ENCODE measurements at regions not wholly inside any gene's neighbourhood (a gene's known extent, or its start where the extent isn't known, plus 50 kb on each side); places are given as distances from the start of the nearest gene placed in this dataset.

GRCh38 chr13:54187461-54187860, 1158.8 kb downstream of the OLFM4 start:
- DNase-seq (ENCODE audit: low spot score): no peak
- Histone ChIP-seq H3K27ac (no peak overlapping the region), H3K4me1 (no peaks in the 10 kb centered on the region), H3K9me3 (no peaks in the 10 kb centered on the region), H3K36me3 (no peaks in the 10 kb centered on the region), H3K27me3 (no peaks in the 10 kb centered on the region), H3K4me3 (no peak overlapping the region)
- TF ChIP-seq, protein P1, sequence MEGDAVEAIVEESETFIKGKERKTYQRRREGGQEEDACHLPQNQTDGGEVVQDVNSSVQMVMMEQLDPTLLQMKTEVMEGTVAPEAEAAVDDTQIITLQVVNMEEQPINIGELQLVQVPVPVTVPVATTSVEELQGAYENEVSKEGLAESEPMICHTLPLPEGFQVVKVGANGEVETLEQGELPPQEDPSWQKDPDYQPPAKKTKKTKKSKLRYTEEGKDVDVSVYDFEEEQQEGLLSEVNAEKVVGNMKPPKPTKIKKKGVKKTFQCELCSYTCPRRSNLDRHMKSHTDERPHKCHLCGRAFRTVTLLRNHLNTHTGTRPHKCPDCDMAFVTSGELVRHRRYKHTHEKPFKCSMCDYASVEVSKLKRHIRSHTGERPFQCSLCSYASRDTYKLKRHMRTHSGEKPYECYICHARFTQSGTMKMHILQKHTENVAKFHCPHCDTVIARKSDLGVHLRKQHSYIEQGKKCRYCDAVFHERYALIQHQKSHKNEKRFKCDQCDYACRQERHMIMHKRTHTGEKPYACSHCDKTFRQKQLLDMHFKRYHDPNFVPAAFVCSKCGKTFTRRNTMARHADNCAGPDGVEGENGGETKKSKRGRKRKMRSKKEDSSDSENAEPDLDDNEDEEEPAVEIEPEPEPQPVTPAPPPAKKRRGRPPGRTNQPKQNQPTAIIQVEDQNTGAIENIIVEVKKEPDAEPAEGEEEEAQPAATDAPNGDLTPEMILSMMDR (IDR thresholded peaks at IDR 0.05): no peak

- no peak overlapping the region for H3K27ac ChIP-seq
- H3K36me3 ChIP-seq: no peaks in the 10 kb centered on the region
- no peaks in the 10 kb centered on the region for H3K4me1 ChIP-seq
- no peak overlapping the region for H3K4me3 ChIP-seq
- no peaks in the 10 kb centered on the region for H3K9me3 ChIP-seq
- DNase-seq (ENCODE audit: low spot score): no peak
- H3K27me3 ChIP-seq: no peaks in the 10 kb centered on the region
- TF ChIP-seq, protein P1 (IDR thresholded peaks at IDR 0.05): no peak
These were observed 1165.8 kb downstream of the OLFM4 start for GRCh38 chr13:54194233-54195024.

DNA sequence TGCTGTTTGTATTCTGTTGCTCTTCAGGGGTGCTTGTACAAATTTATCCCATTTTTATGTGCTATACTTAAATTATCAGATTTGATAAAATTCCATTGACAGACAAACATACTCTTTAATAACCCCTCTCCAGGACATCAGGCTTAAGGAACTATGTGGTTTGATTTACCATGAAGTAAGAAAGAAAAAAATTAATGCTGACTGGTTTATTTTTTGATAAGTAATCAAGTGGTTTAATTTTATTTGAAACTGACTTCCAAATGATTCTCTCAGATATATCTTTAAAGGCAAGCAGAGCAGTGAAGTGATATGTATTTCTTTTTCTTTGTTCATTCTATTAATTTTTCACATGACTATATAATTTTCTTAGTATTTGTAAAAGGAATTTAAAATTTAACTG, 1168.1 kb downstream of the OLFM4 start:
- no peaks in the 10 kb centered on the region for H3K4me1 ChIP-seq
- no peaks in the 10 kb centered on the region for H3K36me3 ChIP-seq
- no peak overlapping the region for H3K4me3 ChIP-seq
- no peaks in the 10 kb centered on the region for H3K9me3 ChIP-seq
- no peak overlapping the region for H3K27ac ChIP-seq
- no peak for DNase-seq (ENCODE audit: low spot score)
- no peaks in the 10 kb centered on the region for H3K27me3 ChIP-seq
- TF ChIP-seq, protein P1 (IDR thresholded peaks at IDR 0.05): no peak

DNA sequence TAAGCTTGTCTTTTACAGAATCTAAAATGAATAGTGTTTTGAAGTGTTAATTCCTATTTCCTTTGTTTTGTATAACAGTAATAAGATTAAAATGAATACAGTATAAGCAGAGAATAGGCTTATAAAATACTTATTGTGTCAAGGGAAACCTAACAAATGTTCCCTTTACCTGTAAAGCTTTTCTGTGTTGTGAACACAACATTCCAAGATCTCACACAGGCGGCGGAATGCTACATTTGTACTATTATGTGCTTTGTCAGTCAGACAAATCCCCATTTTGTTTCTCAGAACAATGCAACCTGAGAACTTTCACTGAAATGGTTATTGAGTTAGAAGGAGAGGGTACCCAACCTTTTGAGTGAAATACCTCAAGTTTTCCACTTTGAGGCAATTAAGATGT, 1170.3 kb downstream of the OLFM4 start:
- TF ChIP-seq, protein P1 (IDR thresholded peaks at IDR 0.05): no peak
- H3K27me3 ChIP-seq: no peaks in the 10 kb centered on the region
- no peak overlapping the region for H3K4me3 ChIP-seq
- no peaks in the 10 kb centered on the region for H3K9me3 ChIP-seq
- DNase-seq (ENCODE audit: low spot score): no peak
- no peak overlapping the region for H3K27ac ChIP-seq
- H3K4me1 ChIP-seq: no peaks in the 10 kb centered on the region
- H3K36me3 ChIP-seq: no peaks in the 10 kb centered on the region

DNA sequence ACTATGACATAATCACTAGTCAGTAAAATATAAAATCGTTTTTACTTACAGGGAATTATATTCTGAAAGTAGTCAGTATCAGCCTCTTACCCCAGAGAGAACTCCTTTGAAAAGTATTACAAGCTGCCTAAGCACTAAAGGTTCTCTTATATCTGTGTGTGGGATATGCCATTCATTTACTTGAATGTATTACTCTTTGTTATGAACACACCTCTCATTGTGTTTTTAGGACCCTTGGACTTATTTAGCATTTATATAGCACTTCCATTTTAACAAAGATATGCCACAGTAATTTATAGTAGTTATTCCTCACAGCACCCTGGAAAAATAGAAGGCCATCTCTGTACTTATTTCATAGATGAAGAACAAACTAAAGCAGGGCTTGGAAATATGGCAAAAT, 1178.0 kb downstream of the OLFM4 start:
- Histone ChIP-seq H3K36me3 (no peaks in the 10 kb centered on the region), H3K27ac (no peak overlapping the region), H3K4me3 (no peak overlapping the region), H3K9me3 (no peaks in the 10 kb centered on the region), H3K4me1 (no peaks in the 10 kb centered on the region), H3K27me3 (no peaks in the 10 kb centered on the region)
- no peak for DNase-seq (ENCODE audit: low spot score)
- TF ChIP-seq, protein P1 (IDR thresholded peaks at IDR 0.05): no peak

Measured in right atrium auricular region (tissue), 2 donors.